Activated CD8-positive, alpha-beta memory T cell treated with anti-CD3 and anti-CD28 coated beads for 1 hour (primary cell): ENCODE measurements at regions not wholly inside any gene's neighbourhood (a gene's known extent, or its start where the extent isn't known, plus 50 kb on each side); places are given as distances from the start of the nearest gene placed in this dataset.

Experiments used
- DNase-seq, 2 donors: peaks; one replicate each; pipeline ENCODE4 v3.0.0-alpha.2; 2020; ENCODE audit warnings: low read depth in 1 of 2; ENCODE audit errors: extremely low read depth in 1 of 2

- no peak for DNase-seq
Measured at GRCh38 chr16:82567175-82567574, 59.6 kb upstream of the CDH13 start.

- no peak for DNase-seq
Measured at GRCh38 chr16:82563401-82563800, 63.4 kb upstream of the CDH13 start.

- no peak for DNase-seq
Measured at GRCh38 chr16:82562183-82562683, 64.5 kb upstream of the CDH13 start.

GRCh38 chr16:82560805-82561325 lies 65.9 kb upstream of the CDH13 start:
- DNase-seq, result no peak

GRCh38 chr16:82544378-82545160 lies 82.2 kb upstream of the CDH13 start:
- no peak for DNase-seq

GRCh38 chr16:82542714-82543113 lies 84.1 kb upstream of the CDH13 start:
- DNase-seq, result no peak

- no peak for DNase-seq
Measured at GRCh38 chr16:82541103-82541502, 85.7 kb upstream of the CDH13 start.

GRCh38 chr16:82535764-82536163 lies 91.0 kb upstream of the CDH13 start:
- DNase-seq, result no peak

GRCh38 chr16:82535262-82535661 lies 91.5 kb upstream of the CDH13 start:
- no peak for DNase-seq

GRCh38 chr16:82533189-82533588 lies 93.6 kb upstream of the CDH13 start:
- no peak for DNase-seq

GRCh38 chr16:82530883-82531282 lies 95.9 kb upstream of the CDH13 start:
- no peak for DNase-seq

- no peak for DNase-seq
Measured at GRCh38 chr16:82527101-82527500, 99.7 kb upstream of the CDH13 start.

GRCh38 chr16:82524976-82525375 lies 101.8 kb upstream of the CDH13 start:
- no peak for DNase-seq

- DNase-seq, result no peak
Measured at GRCh38 chr16:82523815-82524214, 103.0 kb upstream of the CDH13 start.

GRCh38 chr16:82522026-82522425 lies 104.7 kb upstream of the CDH13 start:
- no peak for DNase-seq

GRCh38 chr16:82518811-82519210 lies 108.0 kb upstream of the CDH13 start:
- no peak for DNase-seq

GRCh38 chr16:82514262-82514661 lies 112.5 kb upstream of the CDH13 start:
- DNase-seq, result no peak

- no peak for DNase-seq
Measured at GRCh38 chr16:82510789-82511305, 115.9 kb upstream of the CDH13 start.

GRCh38 chr16:82509691-82510430 lies 116.9 kb upstream of the CDH13 start:
- DNase-seq, result no peak

GRCh38 chr16:82506692-82507670 lies 119.8 kb upstream of the CDH13 start:
- no peak for DNase-seq
